GM19452 (cell line): ENCODE measurements at regions not wholly inside any gene's neighbourhood (a gene's known extent, or its start where the extent isn't known, plus 50 kb on each side); places are given as distances from the start of the nearest gene placed in this dataset.
A peak's percentile ranks its signal among the peaks of the same experiment; 100 is the strongest.

Source experiments
- ATAC-seq: cut with Tn5 transposase; IDR thresholded peaks from one replicate; pipeline ENCODE4 v1.9.1; 2021; ENCODE audit not compliant: unreplicated experiment

- ATAC-seq = no peak
Measured at GRCh38 chr13:69579351-69579750, 528.3 kb upstream of the ATXN8OS start.

DNA sequence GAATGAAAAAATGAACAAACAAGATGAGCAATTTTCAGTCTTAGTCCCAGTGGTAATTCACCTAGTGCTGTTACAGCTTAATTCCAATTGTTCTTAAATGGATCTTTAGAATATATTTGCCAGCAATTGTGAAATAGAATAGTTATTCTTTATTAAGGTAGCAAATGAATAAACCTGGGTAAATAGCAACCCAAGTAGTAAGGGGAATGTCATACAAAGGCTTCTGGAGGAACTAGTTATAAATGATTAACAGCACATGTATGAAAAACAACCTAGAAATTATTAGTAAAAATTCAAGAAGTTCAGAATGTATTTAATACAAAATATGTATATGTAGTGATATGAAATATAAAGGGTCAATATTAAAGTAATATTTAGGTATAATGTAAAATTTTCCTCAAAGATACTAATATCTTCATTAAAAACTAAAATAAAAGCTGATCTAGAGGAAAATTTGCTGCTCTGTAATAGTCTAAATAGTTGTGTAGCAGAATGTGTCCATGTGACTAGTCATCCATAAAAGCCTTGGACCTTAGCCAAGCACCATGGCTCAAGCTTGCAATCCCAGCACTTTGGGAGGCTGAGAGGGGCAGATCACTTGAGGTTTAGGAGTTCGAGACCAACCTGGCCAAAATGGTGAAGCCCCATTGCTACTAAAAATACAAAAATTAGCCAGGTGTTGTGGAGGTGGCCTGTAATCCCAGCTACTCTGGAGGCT is 535.9 kb upstream of the ATXN8OS start:
- no peak for ATAC-seq

GRCh38 chr13:69567514-69567913 is 540.1 kb upstream of the ATXN8OS start:
- no peak for ATAC-seq

GRCh38 chr13:69566104-69566716 is 541.4 kb upstream of the ATXN8OS start:
- no peak for ATAC-seq

DNA sequence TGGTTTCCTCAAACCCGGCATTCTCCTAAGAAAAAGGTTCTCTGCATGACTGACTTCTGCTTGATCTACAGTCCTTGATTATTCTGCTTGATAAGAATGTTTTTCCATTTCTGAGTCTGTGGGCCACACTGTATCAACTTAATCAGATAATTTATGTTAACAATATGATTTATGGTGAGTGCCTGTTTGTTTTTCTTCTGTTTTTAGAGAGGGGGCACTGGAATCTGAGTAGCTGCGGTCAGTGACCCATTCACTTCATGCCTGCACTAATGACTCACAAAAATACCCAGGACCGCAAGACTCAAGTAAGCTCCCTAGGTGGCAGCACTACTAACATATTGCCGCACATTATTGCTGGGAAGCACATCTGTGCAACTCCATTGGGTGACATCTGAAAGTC is 542.3 kb upstream of the ATXN8OS start:
- peak; percentile 72 for ATAC-seq

GRCh38 chr13:69556540-69557196 is 551.0 kb upstream of the ATXN8OS start:
- ATAC-seq = no peak

DNA sequence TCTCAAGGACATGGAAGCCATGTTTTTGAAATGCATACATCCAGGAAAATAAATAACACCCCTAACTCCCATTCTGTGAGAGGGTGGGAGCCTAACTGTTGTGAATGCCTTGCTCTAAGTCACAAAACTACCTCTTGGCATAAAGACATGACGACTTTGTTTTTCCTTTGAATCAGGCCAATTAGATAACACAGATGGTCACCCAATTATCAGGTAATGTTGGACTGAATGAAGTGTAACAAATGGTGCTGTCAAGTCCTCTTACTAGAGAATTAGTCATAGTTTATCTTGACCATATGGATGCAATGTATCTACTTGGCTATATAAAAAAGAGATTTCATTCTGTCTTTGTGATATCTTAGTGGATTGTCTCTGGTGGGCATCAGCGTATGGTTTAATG is 553.6 kb upstream of the ATXN8OS start:
- no peak for ATAC-seq

DNA sequence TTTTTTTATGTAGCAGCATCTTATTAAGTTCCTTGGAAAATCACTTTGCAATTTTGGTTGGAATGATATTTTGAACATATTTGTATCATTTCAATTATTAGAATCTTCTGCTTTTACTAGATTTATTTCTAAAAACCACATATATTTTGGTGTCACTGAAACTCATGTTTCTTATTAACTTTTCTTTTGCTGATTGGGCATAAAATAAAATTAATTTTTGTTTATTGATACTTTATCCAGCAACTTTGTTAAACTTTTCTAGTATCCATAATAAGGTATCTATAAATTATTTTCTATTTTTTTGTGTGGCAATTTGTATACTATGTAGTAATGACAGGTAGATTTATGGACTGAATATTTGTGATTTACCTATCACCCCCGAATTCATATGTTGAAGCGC is 556.4 kb upstream of the ATXN8OS start:
- no peak for ATAC-seq

DNA sequence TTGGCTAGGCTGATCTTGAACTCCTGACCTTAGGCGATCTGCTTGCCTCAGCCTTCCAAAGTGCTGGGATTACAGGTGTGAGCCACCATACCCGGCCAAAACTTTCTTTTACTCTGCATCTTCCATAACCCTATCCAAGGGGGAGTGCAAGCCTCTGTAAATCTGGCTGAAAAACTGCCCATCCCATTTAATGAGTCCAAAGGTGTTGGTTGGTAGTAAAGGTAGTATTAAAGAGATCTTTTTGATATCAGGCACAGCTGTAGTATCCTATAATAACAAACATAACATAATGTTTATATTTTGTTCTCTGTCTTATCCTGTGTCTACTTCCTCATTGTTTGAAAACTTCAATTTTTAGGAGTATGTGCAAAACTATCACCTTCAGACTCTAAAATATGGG is 559.8 kb upstream of the ATXN8OS start:
- ATAC-seq = no peak

- ATAC-seq = no peak
Measured at GRCh38 chr13:69545551-69545950, 562.1 kb upstream of the ATXN8OS start.

- no peak for ATAC-seq
Measured at GRCh38 chr13:69524459-69525150, 583.0 kb upstream of the ATXN8OS start.

- ATAC-seq = no peak
Measured at GRCh38 chr13:69496981-69497380, 610.6 kb upstream of the ATXN8OS start.

DNA sequence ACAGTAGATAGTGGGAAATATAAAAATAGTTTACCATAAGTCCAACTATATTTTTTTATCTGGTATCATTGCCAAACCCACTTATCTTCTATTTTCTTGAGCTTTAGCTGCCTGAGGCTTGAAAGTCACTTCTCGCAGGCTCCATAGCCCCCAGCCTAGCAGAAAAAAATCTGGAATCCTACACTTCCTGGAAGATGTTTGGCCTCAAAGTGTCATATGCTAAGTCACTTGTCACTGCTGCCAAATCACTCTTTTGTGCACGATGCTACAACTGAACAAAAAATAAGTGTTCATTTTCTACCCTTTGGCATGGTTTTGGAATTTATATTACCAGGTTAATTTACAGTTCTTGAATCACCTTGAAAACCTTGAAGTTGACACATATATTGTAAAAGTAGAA is 612.5 kb upstream of the ATXN8OS start:
- no peak for ATAC-seq

- ATAC-seq = no peak
Measured at GRCh38 chr13:69487576-69487975, 620.0 kb upstream of the ATXN8OS start.

DNA sequence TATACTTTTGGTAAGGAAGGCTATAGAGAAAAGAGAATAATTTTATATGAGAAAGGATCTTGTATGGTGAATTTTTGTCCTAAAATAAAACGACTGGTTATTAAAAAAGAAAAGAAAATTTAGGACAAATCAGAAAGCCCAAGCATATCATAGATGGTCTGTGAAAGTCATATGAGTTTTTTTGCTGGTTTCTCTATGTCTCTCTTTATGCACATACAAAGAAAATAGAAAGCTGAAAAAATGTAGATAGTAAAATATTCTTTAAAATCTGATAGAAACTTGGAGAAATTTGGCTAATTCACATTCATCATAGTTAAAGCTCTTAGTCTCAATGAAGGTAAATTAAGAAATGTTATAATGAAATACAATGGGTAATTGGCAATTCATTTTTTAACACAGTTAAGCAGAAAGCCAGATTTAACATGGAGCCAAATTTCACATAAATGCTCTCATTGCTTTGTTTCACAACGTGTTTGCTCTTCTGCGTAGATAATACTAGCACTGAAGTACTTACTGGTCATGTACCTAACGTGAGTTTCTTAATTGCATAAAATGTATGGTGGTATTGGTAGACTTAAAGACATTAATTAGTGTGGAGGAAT is 621.5 kb upstream of the ATXN8OS start:
- ATAC-seq = no peak

DNA sequence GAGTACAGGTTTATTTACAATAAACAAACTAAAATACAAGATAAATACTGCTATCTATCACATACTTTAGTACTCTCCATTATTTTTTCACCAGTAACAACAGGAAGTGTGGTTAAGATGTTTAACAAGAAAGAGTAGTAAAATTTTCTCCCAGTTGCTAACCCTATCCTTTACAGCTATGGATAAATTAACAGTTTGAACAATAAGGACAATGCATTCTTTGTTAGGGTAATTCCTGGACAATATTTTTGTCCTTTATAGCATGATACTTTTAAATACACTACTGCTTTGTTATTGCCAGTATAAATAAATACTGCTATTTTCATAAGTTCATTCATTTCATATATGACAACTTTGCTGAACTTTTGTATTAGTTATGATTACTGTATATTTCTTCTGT is 630.2 kb upstream of the ATXN8OS start:
- no peak for ATAC-seq

- no peak for ATAC-seq
Measured at GRCh38 chr13:69474011-69474685, 633.5 kb upstream of the ATXN8OS start.

GRCh38 chr13:69468624-69469023 is 639.0 kb upstream of the ATXN8OS start:
- no peak for ATAC-seq

GRCh38 chr13:69461397-69461796 is 646.2 kb upstream of the ATXN8OS start:
- ATAC-seq = no peak

- no peak for ATAC-seq
Measured at GRCh38 chr13:69459346-69459745, 648.3 kb upstream of the ATXN8OS start.

DNA sequence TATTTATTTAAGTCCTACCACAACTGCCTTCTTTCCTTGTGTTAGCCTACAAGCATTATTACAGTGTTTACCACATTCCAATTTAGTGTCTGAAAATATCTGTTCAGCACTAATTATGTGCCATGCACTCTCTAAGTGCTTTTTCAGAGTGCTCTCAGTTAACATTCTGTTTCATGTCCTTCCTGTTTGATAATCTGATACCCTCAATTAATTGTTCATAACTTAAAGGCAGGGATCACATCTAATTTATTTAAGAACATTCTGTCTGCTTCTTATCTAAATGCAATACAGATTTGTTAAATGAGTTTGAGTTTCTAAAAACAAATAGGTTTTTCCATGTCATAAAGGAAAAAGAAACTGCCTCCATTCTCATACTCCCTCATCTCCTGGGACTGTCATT is 649.6 kb upstream of the ATXN8OS start:
- no peak for ATAC-seq
